Esophagus squamous epithelium (tissue), 4 donors: ENCODE measurements at regions not wholly inside any gene's neighbourhood (a gene's known extent, or its start where the extent isn't known, plus 50 kb on each side); places are given as distances from the start of the nearest gene placed in this dataset.

ENCODE experiments used
- POLR2A ChIP-seq, 4 donors: fragments of 450-650 bp; IDR thresholded peaks; one replicate each; pipeline ENCODE4 v1.6.1; 2017; ENCODE audit warnings: antibody characterized with exemption in 4 of 4, mild to moderate bottlenecking in 4 of 4, moderate library complexity in 3 of 4
- TF ChIP-seq, protein P1 (sequence below), 6 experiments: fragments of 450-650 bp in 4 of 6; fragments of 200-600 bp in 2 of 6; sonication (generic) in 2 of 6; IDR thresholded peaks; one replicate each; pipeline ENCODE4 v1.5.1; 2016 to 2019; ENCODE audit warnings: antibody characterized with exemption in 6 of 6, mild to moderate bottlenecking in 4 of 6, moderate library complexity in 4 of 6

DNA sequence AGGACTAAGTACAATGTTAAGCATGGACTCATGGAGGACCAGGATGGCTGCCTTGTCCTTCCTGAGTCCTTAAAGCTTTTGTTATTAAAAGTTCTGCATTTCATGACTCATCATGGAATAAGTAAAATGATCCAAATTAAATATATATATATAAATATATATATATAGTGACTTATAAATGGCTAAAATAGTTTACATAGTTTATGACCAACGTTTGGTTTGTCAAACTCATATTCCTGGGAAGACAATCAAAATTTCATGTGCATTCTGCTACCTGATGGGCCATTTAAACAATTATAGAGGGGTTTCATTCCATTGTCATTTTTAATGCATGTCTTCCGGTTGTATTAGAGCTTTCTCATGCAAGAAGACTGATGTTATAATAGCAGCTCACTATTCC is 1190.7 kb downstream of the FSCB start:
- TF ChIP-seq, protein P1, sequence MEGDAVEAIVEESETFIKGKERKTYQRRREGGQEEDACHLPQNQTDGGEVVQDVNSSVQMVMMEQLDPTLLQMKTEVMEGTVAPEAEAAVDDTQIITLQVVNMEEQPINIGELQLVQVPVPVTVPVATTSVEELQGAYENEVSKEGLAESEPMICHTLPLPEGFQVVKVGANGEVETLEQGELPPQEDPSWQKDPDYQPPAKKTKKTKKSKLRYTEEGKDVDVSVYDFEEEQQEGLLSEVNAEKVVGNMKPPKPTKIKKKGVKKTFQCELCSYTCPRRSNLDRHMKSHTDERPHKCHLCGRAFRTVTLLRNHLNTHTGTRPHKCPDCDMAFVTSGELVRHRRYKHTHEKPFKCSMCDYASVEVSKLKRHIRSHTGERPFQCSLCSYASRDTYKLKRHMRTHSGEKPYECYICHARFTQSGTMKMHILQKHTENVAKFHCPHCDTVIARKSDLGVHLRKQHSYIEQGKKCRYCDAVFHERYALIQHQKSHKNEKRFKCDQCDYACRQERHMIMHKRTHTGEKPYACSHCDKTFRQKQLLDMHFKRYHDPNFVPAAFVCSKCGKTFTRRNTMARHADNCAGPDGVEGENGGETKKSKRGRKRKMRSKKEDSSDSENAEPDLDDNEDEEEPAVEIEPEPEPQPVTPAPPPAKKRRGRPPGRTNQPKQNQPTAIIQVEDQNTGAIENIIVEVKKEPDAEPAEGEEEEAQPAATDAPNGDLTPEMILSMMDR (IDR thresholded peaks at IDR 0.05), result no peak
- no peak for TF ChIP-seq POLR2A (IDR thresholded peaks at IDR 0.05)
